Stimulated activated naive CD8-positive, alpha-beta T cell treated with anti-CD3 and anti-CD28 coated beads, Interleukin-15, amount 100 ng/mL, for 72 hours (primary cell): ENCODE measurements at regions not wholly inside any gene's neighbourhood (a gene's known extent, or its start where the extent isn't known, plus 50 kb on each side); places are given as distances from the start of the nearest gene placed in this dataset.
"Not testable (repeated sequence)": the region's sequence is repeated elsewhere in the genome, so short reads cannot be mapped to it uniquely, and the experiment has no call there.

Experiments used
- ATAC-seq: fragments of 150-1000 bp; cut with Tn5 transposase; 2 replicates; pipeline ENCODE4 v1.10.0; 2021; ENCODE audit warnings: mild to moderate bottlenecking, moderate library complexity
- DNase-seq, 2 donors: peaks; one replicate each; pipeline ENCODE4 v3.0.0; 2021 to 2022
- H3K27ac Mint-ChIP-seq, 2 donors: one replicate each; pipeline ENCODE4 v1.8.0; 2022; ENCODE audit warnings: mild to moderate bottlenecking in 2 of 2, mixed read lengths in 2 of 2, moderate library complexity in 2 of 2
- H3K27me3 Mint-ChIP-seq: one replicate; pipeline ENCODE4 v1.8.0; 2022; ENCODE audit warnings: mixed read lengths
- H3K4me1 Mint-ChIP-seq: one replicate; pipeline ENCODE4 v1.8.0; 2022; ENCODE audit warnings: mild to moderate bottlenecking, mixed read lengths
- H3K4me3 Mint-ChIP-seq, 2 donors: one replicate each; pipeline ENCODE4 v1.8.0; 2022; ENCODE audit warnings: mild to moderate bottlenecking in 2 of 2, mixed read lengths in 2 of 2, moderate library complexity in 1 of 2
- H3K9me3 Mint-ChIP-seq, 2 donors: one replicate each; pipeline ENCODE4 v1.8.0; 2022; ENCODE audit warnings: mixed read lengths in 2 of 2

DNA sequence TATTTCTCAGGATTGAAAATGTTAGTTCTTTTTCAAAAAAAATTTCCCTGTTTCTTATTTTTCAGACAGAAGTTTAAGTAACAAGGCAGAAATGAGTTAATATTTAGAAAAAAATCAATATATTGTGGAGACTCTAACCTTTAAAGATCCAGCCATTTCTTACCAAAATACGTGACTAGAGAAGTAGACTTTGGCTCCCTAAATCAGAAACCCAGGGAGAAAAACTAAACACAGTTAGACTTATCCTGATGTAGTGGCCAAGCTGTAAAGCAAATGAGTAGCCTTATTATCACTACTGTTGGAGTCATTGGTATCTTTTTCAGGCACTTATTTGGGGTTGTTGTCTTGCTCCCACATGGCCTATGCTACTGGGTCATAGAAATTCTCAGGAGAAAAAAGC lies 1556.4 kb upstream of the ADGRL3 start:
- DNase-seq (no peak), ATAC-seq (no peak)
- Mint-ChIP-seq H3K27me3 (no peaks in the 10 kb centered on the region), H3K9me3 (peaks cover 2 to 7% of the 10 kb centered on the region in 2 donors), H3K27ac (no peak overlapping the region), H3K4me3 (no peak overlapping the region), H3K4me1 (no peaks in the 10 kb centered on the region)

DNA sequence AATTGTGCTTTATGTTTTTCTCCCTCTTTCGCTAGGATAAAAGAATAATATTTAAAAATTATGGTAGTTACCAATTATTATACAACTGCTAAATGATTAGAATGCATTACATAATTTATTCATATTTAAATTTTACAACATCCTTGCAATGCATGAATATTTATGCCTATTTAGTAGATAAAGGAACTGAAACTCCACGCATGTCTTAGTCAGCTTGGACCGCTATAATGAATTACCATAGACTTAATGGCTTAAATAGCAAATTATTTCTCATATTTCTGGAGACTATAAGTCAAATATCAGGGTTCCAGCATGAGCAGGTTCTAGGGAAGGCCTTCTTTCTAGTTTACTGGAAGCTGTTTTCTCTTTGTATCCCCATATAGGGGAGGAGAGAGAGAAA lies 1555.4 kb upstream of the ADGRL3 start:
- DNase-seq (no peak), ATAC-seq (no peak)
- Mint-ChIP-seq H3K4me1 (no peaks in the 10 kb centered on the region), H3K9me3 (peaks cover under 1 to 4% of the 10 kb centered on the region in 2 donors), H3K27me3 (no peaks in the 10 kb centered on the region), H3K4me3 (no peak overlapping the region), H3K27ac (no peak overlapping the region)

DNA sequence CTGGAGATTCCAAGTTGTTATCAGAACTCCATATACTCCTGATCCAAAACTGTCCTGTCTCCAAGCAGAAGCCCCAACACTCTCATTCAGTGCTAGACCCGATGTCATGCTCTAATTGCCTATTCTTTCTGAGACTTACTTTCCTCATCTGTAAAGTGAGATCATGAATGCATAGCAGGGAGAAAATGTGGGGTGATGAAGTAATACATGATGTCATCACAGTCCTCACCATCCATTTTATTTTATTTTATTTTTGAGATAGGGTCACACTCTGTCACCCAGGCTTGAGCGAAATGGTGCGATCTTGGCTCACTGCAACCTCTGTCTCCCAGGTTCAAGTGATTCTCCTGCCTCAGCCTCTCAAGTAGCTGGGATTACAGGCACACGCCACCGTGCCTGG lies 1554.0 kb upstream of the ADGRL3 start:
- ATAC-seq (no peak), DNase-seq (no peak)
- peaks cover 14 to 15% of the 10 kb centered on the region in 2 donors for H3K9me3 Mint-ChIP-seq
- no peaks in the 10 kb centered on the region for H3K4me1 Mint-ChIP-seq
- no peak overlapping the region for H3K4me3 Mint-ChIP-seq
- H3K27ac Mint-ChIP-seq: no peak overlapping the region
- no peaks in the 10 kb centered on the region for H3K27me3 Mint-ChIP-seq

DNA sequence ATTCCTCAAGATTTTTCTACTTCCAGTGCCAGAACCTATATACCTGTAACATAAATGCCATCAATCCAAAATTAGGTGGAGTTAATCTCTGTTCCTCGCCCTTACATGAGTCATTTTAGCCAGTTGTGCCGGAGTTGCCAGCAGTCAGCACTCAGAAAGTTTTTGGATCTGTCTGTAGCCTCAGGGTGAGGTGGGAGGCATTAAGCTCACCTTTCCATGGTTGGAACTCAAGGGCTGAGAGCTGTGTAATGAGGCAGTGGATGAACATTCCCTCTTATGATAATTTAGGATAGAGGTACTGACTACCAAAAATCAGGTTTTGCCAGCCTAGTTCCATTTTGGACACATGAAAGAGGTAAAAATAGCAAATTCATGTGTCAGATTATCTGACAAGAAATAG lies 1553.1 kb upstream of the ADGRL3 start:
- Mint-ChIP-seq H3K4me1 (no peaks in the 10 kb centered on the region), H3K27ac (no peak overlapping the region), H3K4me3 (no peak overlapping the region), H3K9me3 (peaks cover 16 to 19% of the 10 kb centered on the region in 2 donors), H3K27me3 (no peaks in the 10 kb centered on the region)
- DNase-seq (no peak), ATAC-seq (no peak)

DNA sequence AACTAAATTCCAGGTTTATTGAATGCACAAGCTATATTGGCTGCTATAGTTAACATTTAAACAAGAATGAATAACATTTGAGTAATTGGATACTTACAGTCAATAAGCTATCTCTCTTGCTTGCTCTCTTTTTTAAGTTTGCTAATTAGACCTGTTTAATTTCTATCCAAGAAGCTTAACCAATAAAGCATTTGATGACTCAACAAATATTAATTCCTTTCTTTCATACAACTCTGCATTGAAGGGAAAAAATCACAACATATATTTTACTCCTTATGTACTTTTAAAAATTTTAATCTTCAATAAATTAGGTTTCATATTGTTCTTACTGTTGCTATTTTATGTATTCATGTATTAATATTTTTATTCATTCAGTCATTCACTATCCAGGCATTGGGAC lies 1552.6 kb upstream of the ADGRL3 start:
- ATAC-seq: no peak
- Mint-ChIP-seq H3K9me3 (peaks cover 12 to 24% of the 10 kb centered on the region in 2 donors), H3K27me3 (no peaks in the 10 kb centered on the region), H3K27ac (no peak overlapping the region), H3K4me1 (no peaks in the 10 kb centered on the region), H3K4me3 (no peak overlapping the region)
- no peak for DNase-seq

DNA sequence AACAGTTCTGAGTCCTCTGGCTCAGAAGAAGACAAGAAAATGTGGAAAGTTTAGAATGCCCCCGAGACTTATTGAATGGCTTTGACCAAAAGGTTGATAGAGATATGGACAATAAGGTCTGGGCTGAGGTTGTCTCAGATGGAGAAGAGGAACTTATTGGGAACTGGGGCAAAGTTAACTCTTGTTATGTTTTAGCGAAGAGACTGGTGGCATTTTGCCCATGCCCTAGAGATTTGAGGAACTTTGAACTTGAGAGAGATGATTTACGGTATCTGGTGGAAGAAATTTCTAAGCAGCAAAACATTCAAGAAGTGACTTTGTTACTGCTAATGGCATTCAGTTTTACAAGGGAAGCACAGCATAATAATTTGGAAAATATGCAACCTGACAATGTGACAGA lies 1549.3 kb upstream of the ADGRL3 start:
- H3K27ac Mint-ChIP-seq: no peak overlapping the region
- no peak overlapping the region for H3K4me3 Mint-ChIP-seq
- peaks cover 16 to 33% of the 10 kb centered on the region in 2 donors for H3K9me3 Mint-ChIP-seq
- H3K4me1 Mint-ChIP-seq: no peaks in the 10 kb centered on the region
- no peaks in the 10 kb centered on the region for H3K27me3 Mint-ChIP-seq
- no peak for DNase-seq
- ATAC-seq: no peak

DNA sequence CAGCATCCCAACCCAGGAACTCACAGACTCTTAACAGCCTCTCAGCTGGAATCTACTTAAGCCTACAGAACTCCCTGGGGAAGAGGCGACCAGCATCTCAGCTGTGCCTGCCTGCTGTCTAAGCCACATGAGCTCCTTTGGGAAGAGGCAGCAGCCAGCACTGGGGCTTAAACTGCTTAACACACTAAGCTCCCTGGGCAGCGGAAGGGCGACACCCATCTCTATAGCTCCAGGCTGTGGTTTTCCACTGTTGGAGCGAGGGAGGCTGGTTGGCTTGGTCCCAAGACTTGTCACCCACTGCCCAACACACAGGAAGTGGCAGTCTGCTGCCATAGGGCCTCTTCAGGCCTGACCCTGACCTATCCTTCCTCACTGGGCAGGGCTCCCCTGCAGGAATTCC lies 1544.1 kb upstream of the ADGRL3 start:
- H3K4me3 Mint-ChIP-seq: no peak overlapping the region
- ATAC-seq: no peak

DNA sequence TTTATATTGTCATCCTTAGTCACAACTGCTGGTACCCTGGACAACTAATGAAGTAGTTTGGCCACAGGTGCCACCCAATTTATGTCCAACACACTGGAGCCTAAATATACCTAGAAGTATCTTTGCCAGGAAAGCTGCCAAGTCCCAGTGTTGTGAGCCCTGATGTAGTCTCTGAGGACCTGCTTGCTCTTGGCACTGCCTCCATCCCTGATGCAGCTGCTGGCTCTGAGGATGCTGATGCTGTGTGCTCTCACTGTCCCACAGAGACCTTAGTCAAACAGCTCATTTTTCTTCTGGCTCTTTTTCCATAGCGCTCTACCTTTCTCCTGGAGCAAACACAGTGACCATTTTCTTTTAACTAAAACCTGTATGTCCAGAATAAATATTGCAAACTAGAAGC lies 1535.4 kb upstream of the ADGRL3 start:
- DNase-seq (no peak), ATAC-seq (no peak)
- Mint-ChIP-seq H3K27me3 (no peaks in the 10 kb centered on the region), H3K9me3 (peaks cover 13 to 18% of the 10 kb centered on the region in 2 donors), H3K27ac (no peak overlapping the region), H3K4me3 (no peak overlapping the region), H3K4me1 (no peaks in the 10 kb centered on the region)

More for the DNA sequence above, 1544.1 kb upstream of the ADGRL3 start:
- Mint-ChIP-seq H3K27me3 (no peaks in the 10 kb centered on the region), H3K27ac (no peak overlapping the region), H3K9me3 (peaks cover 20 to 62% of the 10 kb centered on the region in 2 donors), H3K4me1 (no peaks in the 10 kb centered on the region)
- DNase-seq: no peak

DNA sequence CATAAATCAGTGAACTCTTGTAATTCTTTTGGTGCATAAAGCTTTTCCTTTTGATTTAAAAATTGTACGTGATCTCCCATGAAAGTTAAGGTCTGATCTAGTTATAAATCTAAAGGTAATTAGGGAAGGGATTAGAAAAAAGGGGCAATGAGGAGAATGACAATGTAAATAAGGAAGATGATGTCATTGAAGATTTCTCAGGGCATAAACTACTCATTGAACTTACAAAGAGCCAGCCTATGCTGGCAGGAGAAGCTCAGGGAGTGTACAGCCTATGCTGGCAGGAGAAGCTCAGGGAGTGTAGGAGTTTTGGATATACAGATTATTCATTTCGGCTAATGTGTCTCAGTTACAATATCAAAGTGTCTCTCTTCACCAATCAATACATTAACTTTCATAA lies 1533.5 kb upstream of the ADGRL3 start:
- Mint-ChIP-seq H3K9me3 (peaks cover 0 to 5% of the 10 kb centered on the region in 2 donors), H3K4me1 (no peaks in the 10 kb centered on the region), H3K27ac (no peak overlapping the region), H3K27me3 (no peaks in the 10 kb centered on the region), H3K4me3 (no peak overlapping the region)
- ATAC-seq (no peak), DNase-seq (no peak)

DNA sequence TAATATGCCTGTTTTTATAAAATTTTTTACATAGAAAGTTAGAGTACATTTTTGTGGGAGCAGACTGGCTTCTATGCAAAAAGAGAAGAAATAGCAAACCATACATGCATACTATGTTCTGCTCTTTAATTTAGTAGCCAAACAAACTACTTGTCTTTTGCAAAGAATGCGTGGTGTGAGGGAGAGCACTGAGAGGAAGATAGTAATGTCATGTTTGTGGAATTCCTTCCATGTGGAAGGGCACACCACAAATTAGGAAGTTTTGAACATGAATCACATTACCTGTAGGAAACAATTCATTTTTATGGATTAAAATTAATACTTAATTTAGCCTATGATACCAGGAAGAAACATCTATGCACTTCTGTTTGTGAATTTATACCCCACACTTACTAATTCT lies 1529.1 kb upstream of the ADGRL3 start:
- Mint-ChIP-seq H3K27ac (no peak overlapping the region), H3K9me3 (peaks cover 0 to 10% of the 10 kb centered on the region in 2 donors), H3K27me3 (no peaks in the 10 kb centered on the region), H3K4me3 (no peak overlapping the region), H3K4me1 (no peaks in the 10 kb centered on the region)
- DNase-seq (no peak), ATAC-seq (no peak)

DNA sequence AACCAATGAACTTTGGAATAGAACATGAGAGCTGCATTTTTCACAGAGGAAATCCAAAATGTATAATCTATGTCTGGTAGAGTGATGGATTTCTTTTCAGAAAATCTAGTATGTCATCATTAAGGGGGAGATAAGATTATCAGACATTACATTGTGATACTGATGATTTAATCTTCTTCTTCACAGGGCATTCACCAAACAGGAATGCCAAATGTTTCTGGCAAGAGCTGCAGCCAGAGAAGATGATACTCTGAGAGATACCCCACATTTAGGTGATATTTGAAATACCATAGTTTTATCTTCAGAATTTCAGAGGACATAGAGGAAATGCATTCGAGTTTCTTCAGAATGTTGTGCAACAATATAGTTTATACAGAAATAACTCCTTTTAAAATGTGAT lies 1523.7 kb upstream of the ADGRL3 start:
- H3K4me1 Mint-ChIP-seq: no peaks in the 10 kb centered on the region
- H3K4me3 Mint-ChIP-seq: no peak overlapping the region
- ATAC-seq (no peak), DNase-seq (no peak)
- no peak overlapping the region for H3K27ac Mint-ChIP-seq
- no peaks in the 10 kb centered on the region for H3K27me3 Mint-ChIP-seq
- H3K9me3 Mint-ChIP-seq: peaks cover 5 to 12% of the 10 kb centered on the region in 2 donors

DNA sequence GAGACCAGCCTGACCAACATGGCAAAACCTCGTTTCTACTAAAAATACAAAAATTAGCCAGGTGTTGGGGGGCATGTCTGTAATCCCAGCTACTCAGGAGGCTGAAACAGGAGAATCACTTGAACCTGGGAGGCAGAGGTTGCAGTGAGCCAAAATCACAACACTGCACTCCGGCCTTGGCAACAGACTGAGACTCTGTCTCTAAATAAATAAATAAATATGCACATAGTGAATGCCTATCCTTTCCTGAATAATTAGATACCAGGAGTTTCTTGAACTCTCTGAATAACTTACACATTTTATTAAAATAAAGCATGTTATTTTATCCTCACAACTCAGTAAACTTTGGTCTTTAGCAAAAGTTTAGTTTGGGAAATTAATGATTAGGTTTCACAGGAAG lies 1523.1 kb upstream of the ADGRL3 start:
- H3K4me1 Mint-ChIP-seq, DNase-seq, H3K27me3 Mint-ChIP-seq: not testable (repeated sequence)

DNA sequence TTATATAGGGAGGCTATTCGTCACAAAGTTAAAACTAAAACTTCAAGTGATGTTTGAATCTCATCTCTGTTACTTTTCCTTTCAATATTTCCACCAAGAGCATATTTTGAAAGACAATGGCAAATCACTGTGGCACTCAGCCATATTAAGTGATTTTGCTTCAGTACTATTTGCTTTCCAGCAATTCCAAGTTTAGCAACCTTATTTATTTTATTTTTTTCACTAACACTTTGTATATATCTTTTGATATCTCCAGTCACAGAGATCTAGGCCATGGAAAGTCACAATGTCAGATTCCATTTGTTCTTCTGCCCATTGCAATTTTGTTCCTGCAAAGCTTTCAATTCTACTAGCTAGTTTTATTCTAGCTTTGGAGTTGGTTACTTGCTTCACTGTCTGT lies 1514.5 kb upstream of the ADGRL3 start:
- Mint-ChIP-seq H3K27me3 (no peaks in the 10 kb centered on the region), H3K9me3 (no peaks in the 10 kb centered on the region), H3K4me3 (no peak overlapping the region), H3K4me1 (no peaks in the 10 kb centered on the region), H3K27ac (no peak overlapping the region)
- DNase-seq (no peak), ATAC-seq (no peak)

More for the DNA sequence above, 1523.1 kb upstream of the ADGRL3 start:
- H3K9me3 Mint-ChIP-seq: peaks cover 5 to 12% of the 10 kb centered on the region in 2 donors
- H3K27ac Mint-ChIP-seq, H3K4me3 Mint-ChIP-seq, ATAC-seq: not testable (repeated sequence)

DNA sequence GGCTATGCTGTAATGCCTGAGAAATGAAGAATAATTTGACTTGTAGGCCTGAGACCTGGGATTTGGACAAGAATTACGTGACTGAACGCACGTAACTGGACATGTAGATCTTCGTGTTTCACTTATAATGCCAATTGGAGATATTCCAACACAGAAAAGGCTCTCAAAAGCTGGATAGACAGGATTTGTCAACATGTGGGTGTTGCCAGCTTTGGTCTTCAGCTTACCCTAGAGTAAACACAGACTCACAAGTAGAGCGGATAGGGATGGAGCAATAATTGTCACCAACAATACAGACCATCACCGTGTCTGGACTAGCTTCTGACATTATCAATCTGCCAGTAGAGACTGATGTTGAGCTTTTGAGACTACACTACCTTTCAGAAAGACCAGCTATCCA lies 1511.0 kb upstream of the ADGRL3 start:
- no peaks in the 10 kb centered on the region for H3K9me3 Mint-ChIP-seq
- H3K4me3 Mint-ChIP-seq: no peak overlapping the region
- no peak for ATAC-seq
- H3K4me1 Mint-ChIP-seq: no peaks in the 10 kb centered on the region
- no peaks in the 10 kb centered on the region for H3K27me3 Mint-ChIP-seq
- H3K27ac Mint-ChIP-seq: no peak overlapping the region
- DNase-seq: no peak

DNA sequence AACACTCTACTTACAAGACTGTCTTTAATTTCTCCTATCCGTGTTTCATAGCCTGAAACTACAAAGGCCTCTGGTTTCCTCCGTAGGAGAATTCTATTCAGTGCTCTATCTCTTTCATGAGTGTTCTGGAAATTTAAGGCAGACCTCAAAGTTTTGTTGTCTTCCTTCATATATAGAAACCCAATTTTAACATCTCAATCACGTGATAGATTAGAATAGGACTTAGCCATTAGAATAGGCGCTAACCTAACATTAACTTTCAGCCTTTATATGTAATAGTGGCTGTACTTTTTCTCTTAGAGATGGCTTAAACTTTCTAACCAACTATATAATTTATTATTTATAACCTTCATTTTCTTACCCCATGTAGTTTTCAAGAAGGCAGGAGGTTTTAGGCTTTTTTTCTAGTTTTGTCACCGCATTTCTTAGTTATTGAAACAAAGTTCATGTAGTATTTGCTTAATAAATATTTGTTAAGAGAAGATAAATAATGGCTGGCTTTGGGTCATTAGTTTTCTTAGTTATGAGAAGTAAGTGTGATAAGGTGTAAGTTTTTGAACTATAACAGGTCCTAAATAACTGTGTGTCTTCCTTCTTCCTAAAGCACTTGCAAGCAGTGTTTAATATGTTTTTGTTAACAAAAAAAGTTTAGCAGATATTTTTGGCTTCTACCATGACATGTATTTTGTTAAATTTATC lies 1504.6 kb upstream of the ADGRL3 start:
- DNase-seq (no peak), ATAC-seq (no peak)
- Mint-ChIP-seq H3K4me3 (no peak overlapping the region), H3K9me3 (peaks cover 0 to 10% of the 10 kb centered on the region in 2 donors), H3K4me1 (no peaks in the 10 kb centered on the region), H3K27me3 (no peaks in the 10 kb centered on the region), H3K27ac (no peak overlapping the region)

DNA sequence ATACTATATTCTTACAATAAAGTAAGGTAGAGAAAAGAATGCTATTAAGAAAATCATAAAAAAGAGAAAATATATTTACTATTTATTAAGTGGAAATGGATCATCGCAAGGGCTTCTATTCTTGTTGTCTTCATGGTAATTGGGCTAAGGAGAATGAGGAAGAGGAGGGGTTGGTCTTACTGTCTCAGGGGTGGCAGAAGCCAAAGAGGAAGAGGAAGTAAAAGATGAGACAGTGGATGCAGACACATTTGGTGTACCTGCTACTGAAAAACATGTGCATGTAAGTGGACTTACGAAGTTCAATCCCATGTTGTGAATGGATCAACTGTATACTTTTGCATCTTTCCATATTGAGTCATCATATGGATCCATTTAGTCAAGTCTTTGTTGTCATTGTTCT lies 1502.1 kb upstream of the ADGRL3 start:
- H3K27ac Mint-ChIP-seq: no peak overlapping the region
- no peaks in the 10 kb centered on the region for H3K27me3 Mint-ChIP-seq
- H3K4me1 Mint-ChIP-seq: no peaks in the 10 kb centered on the region
- no peak overlapping the region for H3K4me3 Mint-ChIP-seq
- ATAC-seq (no peak), DNase-seq (no peak)
- H3K9me3 Mint-ChIP-seq: peaks cover 8 to 14% of the 10 kb centered on the region in 2 donors

DNA sequence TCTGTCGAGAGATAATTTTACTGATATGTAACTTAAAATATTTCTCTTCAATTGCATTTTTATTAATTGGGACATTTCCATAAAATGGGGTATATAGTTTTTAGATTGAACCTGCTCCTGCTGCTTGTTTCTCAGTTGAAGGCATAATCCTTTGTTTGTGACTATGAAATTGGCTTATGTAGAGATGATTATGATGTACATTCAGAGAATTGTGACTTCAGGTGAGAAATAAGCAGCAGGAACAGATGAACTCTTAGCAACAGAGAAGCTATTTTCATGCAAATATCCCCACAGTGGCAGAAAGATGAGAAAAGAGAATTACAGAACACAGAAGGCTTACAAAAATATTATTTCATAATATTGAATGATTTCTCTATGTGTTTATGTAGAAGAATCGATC lies 1499.5 kb upstream of the ADGRL3 start:
- DNase-seq: no peak
- Mint-ChIP-seq H3K9me3 (peaks cover 8 to 14% of the 10 kb centered on the region in 2 donors), H3K4me1 (no peaks in the 10 kb centered on the region), H3K4me3 (no peak overlapping the region), H3K27ac (no peak overlapping the region), H3K27me3 (no peaks in the 10 kb centered on the region)
- ATAC-seq: no peak
